Endothelial cell of umbilical vein (primary cell): ENCODE measurements at regions not wholly inside any gene's neighbourhood (a gene's known extent, or its start where the extent isn't known, plus 50 kb on each side); places are given as distances from the start of the nearest gene placed in this dataset.

ENCODE experiments used
- BruUV-seq: library from RNA; stranded (reverse); fragments of 400-500 nt; replicated peaks from 2 replicates; lab custom pipeline; 2021; lab: Mats Ljungman, UMichigan
- CTCF ChIA-PET: fragments of 300-600, 350-600 bp; sonication (Branson Sonifier 250); formaldehyde crosslinking; loops from one replicate; lab custom pipeline; 2021; ENCODE audit warnings: antibody characterized with exemption, inconsistent platforms; lab: Charles Lee
- POLR2A ChIA-PET: fragments of 300-600, 350-600 bp; sonication (Branson Sonifier 250); formaldehyde crosslinking; loops from one replicate; lab custom pipeline; 2021; ENCODE audit warnings: antibody characterized with exemption, inconsistent platforms; lab: Charles Lee
- DNase-seq: peaks from one replicate; pipeline ENCODE4 v3.0.0-alpha.2; 2011; ENCODE audit warnings: low read depth, low spot score
- FAIRE-seq: peaks from 2 replicates; lab custom pipeline; 2011; peaks lifted over from hg19 to GRCh38; lab: Jason Lieb, UNC
- H2AFZ ChIP-seq: 2 replicates; pipeline ENCODE4 v1.6.0; 2012; ENCODE audit warnings: low read depth, low read length, control low read depth, inconsistent platforms
- H3K27ac ChIP-seq: 2 replicates; pipeline ENCODE4 v1.5.1; 2011; ENCODE audit warnings: low read depth, mild to moderate bottlenecking, control low read depth, low read length, moderate library complexity; ENCODE audit not compliant: insufficient read depth
- H3K27me3 ChIP-seq, 2 experiments: 2 replicates each; pipeline versions ENCODE4 v1.6.0 to v1.6.1; 2011; ENCODE audit warnings: low read length in 2 of 2, mixed read lengths in 1 of 2; ENCODE audit not compliant: control insufficient read depth in 2 of 2, insufficient read depth in 2 of 2
- H3K36me3 ChIP-seq, 2 experiments: 2 replicates in 1 of 2; 3 replicates in 1 of 2; pipeline ENCODE4 v1.5.1; 2011; ENCODE audit warnings: low read length in 2 of 2, mild to moderate bottlenecking in 1 of 2, moderate library complexity in 1 of 2; ENCODE audit not compliant: control insufficient read depth in 2 of 2, insufficient read depth in 2 of 2; ENCODE audit errors: extremely low read depth in 1 of 2
- H3K4me1 ChIP-seq: 3 replicates; pipeline ENCODE4 v1.5.1; 2011; ENCODE audit warnings: mild to moderate bottlenecking, low read length; ENCODE audit not compliant: control insufficient read depth, insufficient read depth; ENCODE audit errors: extremely low read depth
- H3K4me2 ChIP-seq: 2 replicates; pipeline ENCODE4 v1.6.1; 2011; ENCODE audit warnings: low read length, control low read depth, mixed read lengths; ENCODE audit not compliant: insufficient read depth
- H3K4me3 ChIP-seq, 3 experiments: fragments of 200-600 bp in 1 of 3; sonication (generic), shearing (Covaris generic) in 1 of 3; replicated peaks in 1 of 3; 2 replicates each; pipeline ENCODE4 v1.5.1; 2011 to 2016; ENCODE audit warnings: control low read depth in 3 of 3, low read length in 3 of 3, mild to moderate bottlenecking in 2 of 3, inconsistent platforms in 1 of 3, low read depth in 1 of 3, moderate library complexity in 1 of 3; ENCODE audit not compliant: insufficient read depth in 1 of 3
- H3K79me2 ChIP-seq: 2 replicates; pipeline ENCODE4 v1.6.0; 2012; ENCODE audit warnings: low read length, inconsistent platforms; ENCODE audit not compliant: control insufficient read depth, insufficient read depth
- H3K9ac ChIP-seq: replicated peaks from 2 replicates; pipeline ENCODE3; 2011; ENCODE audit warnings: low read length, control low read depth; ENCODE audit not compliant: insufficient read depth; ENCODE audit errors: extremely low read depth
- H3K9me1 ChIP-seq: replicated peaks from 3 replicates; pipeline ENCODE4 v1.6.0; 2011; ENCODE audit warnings: mild to moderate bottlenecking, low read length; ENCODE audit not compliant: control insufficient read depth, insufficient read depth; ENCODE audit errors: extremely low read depth
- H3K9me3 ChIP-seq: replicated peaks from 2 replicates; pipeline ENCODE4 v1.5.1; 2012; ENCODE audit warnings: low read length, inconsistent platforms; ENCODE audit not compliant: control insufficient read depth, insufficient read depth
- H4K20me1 ChIP-seq: replicated peaks from 2 replicates; pipeline ENCODE3; 2011; ENCODE audit warnings: mild to moderate bottlenecking, low read length; ENCODE audit not compliant: control insufficient read depth, insufficient read depth; ENCODE audit errors: extremely low read depth
- EZH2 ChIP-seq: IDR thresholded peaks from 2 replicates; pipeline ENCODE4 v1.6.1; 2012; ENCODE audit warnings: borderline replicate concordance, low read depth, mild to moderate bottlenecking, moderate library complexity, low read length, inconsistent platforms; ENCODE audit not compliant: severe bottlenecking
- FOS ChIP-seq: IDR thresholded peaks from 2 replicates; pipeline ENCODE4 v1.6.1; 2011; ENCODE audit warnings: mild to moderate bottlenecking, low read length, moderate library complexity, borderline replicate concordance; ENCODE audit not compliant: insufficient read depth
- GATA2 ChIP-seq: IDR thresholded peaks from 2 replicates; pipeline ENCODE4 v1.7.0; 2011; ENCODE audit warnings: low read depth, mild to moderate bottlenecking, moderate library complexity, mixed read lengths, low read length; ENCODE audit not compliant: insufficient read length, insufficient read depth
- JUN ChIP-seq: IDR thresholded peaks from 2 replicates; pipeline ENCODE4 v1.6.1; 2011; ENCODE audit warnings: borderline replicate concordance, low read depth; ENCODE audit not compliant: insufficient read length, insufficient read depth
- MAX ChIP-seq: IDR thresholded peaks from 2 replicates; pipeline ENCODE4 v1.6.1; 2011; ENCODE audit not compliant: insufficient read depth, insufficient read length
- MYC ChIP-seq: IDR thresholded peaks from one replicate; pipeline ENCODE4 v1.6.1; 2011; ENCODE audit warnings: mild to moderate bottlenecking, low read depth, low read length
- POLR2A ChIP-seq: IDR thresholded peaks from 2 replicates; pipeline ENCODE4 v1.6.1; 2012; ENCODE audit warnings: low read depth, mild to moderate bottlenecking, control low read depth, low read length
- POLR2AphosphoS5 ChIP-seq: IDR thresholded peaks from 2 replicates; pipeline ENCODE4 v1.6.1; 2012; ENCODE audit warnings: low read depth, mild to moderate bottlenecking, control low read depth, low read length, moderate library complexity; ENCODE audit not compliant: insufficient read depth
- dilution Hi-C: fragments of 300-500 bp; cut with MboI; formaldehyde crosslinking; loops from one replicate; pipeline ENCODE4 v1.15.0; 2019; ENCODE audit warnings: low sequenced_read_pairs; ENCODE audit not compliant: extremely low pct_ligation_motif_present
- intact Hi-C: fragments of 100-400 bp; cut with micrococcal nuclease; formaldehyde crosslinking; loops from one replicate; pipeline ENCODE4 v1.10.0; 2022
- TF ChIP-seq, protein P1 (sequence below), 2 donors: IDR thresholded peaks; 1 replicate in 1 of 2; 2 replicates in 1 of 2; pipeline ENCODE4 v1.5.1; 2011; ENCODE audit warnings: low read length in 2 of 2, mild to moderate bottlenecking in 2 of 2, moderate library complexity in 2 of 2, control low read depth in 1 of 2, inconsistent platforms in 1 of 2, low read depth in 1 of 2; ENCODE audit not compliant: insufficient read depth in 1 of 2; ENCODE audit errors: extremely low read depth in 1 of 2

- FAIRE-seq (no peak), DNase-seq (no peak)
- Histone ChIP-seq H3K9me3 (no peaks in the 10 kb centered on the region), H3K9me1 (no peaks in the 10 kb centered on the region), H3K4me3 (no peak overlapping the region), H3K4me2 (no peak overlapping the region), H3K27me3 (no peaks in the 10 kb centered on the region), H3K27ac (no peak overlapping the region), H3K79me2 (no peaks in the 10 kb centered on the region), H3K4me1 (no peaks in the 10 kb centered on the region), H2AFZ (no peak overlapping the region), H4K20me1 (no peaks in the 10 kb centered on the region), H3K9ac (no peak overlapping the region), H3K36me3 (no peaks in the 10 kb centered on the region)
- intact Hi-C loops (no loop called here), dilution Hi-C loops (no loop called here)
- ChIA-PET CTCF (no interaction called here), POLR2A (no interaction called here)
- no TSS peak for BruUV-seq
- TF ChIP-seq EZH2 (no peak), POLR2A (no peak), POLR2AphosphoS5 (no peak), GATA2 (no peak), FOS (no peak), MYC (no peak), JUN (no peak), MAX (no peak)
- TF ChIP-seq, protein P1, sequence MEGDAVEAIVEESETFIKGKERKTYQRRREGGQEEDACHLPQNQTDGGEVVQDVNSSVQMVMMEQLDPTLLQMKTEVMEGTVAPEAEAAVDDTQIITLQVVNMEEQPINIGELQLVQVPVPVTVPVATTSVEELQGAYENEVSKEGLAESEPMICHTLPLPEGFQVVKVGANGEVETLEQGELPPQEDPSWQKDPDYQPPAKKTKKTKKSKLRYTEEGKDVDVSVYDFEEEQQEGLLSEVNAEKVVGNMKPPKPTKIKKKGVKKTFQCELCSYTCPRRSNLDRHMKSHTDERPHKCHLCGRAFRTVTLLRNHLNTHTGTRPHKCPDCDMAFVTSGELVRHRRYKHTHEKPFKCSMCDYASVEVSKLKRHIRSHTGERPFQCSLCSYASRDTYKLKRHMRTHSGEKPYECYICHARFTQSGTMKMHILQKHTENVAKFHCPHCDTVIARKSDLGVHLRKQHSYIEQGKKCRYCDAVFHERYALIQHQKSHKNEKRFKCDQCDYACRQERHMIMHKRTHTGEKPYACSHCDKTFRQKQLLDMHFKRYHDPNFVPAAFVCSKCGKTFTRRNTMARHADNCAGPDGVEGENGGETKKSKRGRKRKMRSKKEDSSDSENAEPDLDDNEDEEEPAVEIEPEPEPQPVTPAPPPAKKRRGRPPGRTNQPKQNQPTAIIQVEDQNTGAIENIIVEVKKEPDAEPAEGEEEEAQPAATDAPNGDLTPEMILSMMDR (IDR thresholded peaks at IDR 0.05; ENCODE audit: extremely low read depth in 1 of 2, insufficient read depth in 1 of 2, low read depth in 1 of 2, low read length in 2 of 2) = no peak
Observed at GRCh38 chr10:47158116-47159071, 141.6 kb upstream of the GDF10 start.
